ENCODE measurements at regions not wholly inside any gene's neighbourhood (a gene's known extent, or its start where the extent isn't known, plus 50 kb on each side); places are given as distances from the start of the nearest gene placed in this dataset.
"Not testable (repeated sequence)": the region's sequence is repeated elsewhere in the genome, so short reads cannot be mapped to it uniquely, and the experiment has no call there.

DNA sequence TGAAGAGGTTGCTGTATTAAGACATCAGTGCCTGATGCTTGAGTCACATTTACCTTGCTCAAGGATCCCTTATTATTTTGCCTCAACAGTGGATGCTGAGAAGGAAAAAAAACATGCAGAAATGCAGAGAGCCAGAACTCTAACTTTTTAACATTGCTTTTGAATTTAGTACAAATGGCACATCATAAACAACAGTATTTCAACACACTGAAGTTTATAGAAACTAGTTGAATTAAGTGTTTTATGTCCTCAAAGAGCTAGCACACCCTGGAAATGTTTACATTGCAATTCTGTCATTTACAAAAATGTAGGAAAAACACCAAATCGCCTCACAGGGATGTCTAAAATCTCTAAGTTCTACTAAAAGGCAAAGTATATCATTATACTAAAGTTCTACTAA, 69.5 kb upstream of the BLTP1 start:
- Histone ChIP-seq H3K79me2 (ENCODE audit: low read length) (no peaks in the 10 kb centered on the region), H3K4me3 (ENCODE audit: low read length) (no peak overlapping the region), H3K9ac (ENCODE audit: low read length) (no peak overlapping the region), H3K9me3 (ENCODE audit: insufficient read depth, low read length) (no peaks in the 10 kb centered on the region), H3K4me2 (ENCODE audit: low read length) (no peak overlapping the region), H3K27me3 (ENCODE audit: low read depth, low read length) (no peaks in the 10 kb centered on the region), H3K4me1 (ENCODE audit: low read length) (no peaks in the 10 kb centered on the region), H2AFZ (ENCODE audit: low read depth, low read length) (no peak overlapping the region), H4K20me1 (ENCODE audit: insufficient read depth, low read length) (no peaks in the 10 kb centered on the region), H3K36me3 (replicated peaks; ENCODE audit: low read depth, low read length) (no peaks in the 10 kb centered on the region), H3K27ac (ENCODE audit: low read length) (no peak overlapping the region)
- TF ChIP-seq EZH2phosphoT487 (IDR thresholded peaks at IDR 0.05; ENCODE audit: low read depth) = no peak
- TF ChIP-seq, protein P1, sequence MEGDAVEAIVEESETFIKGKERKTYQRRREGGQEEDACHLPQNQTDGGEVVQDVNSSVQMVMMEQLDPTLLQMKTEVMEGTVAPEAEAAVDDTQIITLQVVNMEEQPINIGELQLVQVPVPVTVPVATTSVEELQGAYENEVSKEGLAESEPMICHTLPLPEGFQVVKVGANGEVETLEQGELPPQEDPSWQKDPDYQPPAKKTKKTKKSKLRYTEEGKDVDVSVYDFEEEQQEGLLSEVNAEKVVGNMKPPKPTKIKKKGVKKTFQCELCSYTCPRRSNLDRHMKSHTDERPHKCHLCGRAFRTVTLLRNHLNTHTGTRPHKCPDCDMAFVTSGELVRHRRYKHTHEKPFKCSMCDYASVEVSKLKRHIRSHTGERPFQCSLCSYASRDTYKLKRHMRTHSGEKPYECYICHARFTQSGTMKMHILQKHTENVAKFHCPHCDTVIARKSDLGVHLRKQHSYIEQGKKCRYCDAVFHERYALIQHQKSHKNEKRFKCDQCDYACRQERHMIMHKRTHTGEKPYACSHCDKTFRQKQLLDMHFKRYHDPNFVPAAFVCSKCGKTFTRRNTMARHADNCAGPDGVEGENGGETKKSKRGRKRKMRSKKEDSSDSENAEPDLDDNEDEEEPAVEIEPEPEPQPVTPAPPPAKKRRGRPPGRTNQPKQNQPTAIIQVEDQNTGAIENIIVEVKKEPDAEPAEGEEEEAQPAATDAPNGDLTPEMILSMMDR (IDR thresholded peaks at IDR 0.05; ENCODE audit: low read depth, low read length) = no peak

DNA sequence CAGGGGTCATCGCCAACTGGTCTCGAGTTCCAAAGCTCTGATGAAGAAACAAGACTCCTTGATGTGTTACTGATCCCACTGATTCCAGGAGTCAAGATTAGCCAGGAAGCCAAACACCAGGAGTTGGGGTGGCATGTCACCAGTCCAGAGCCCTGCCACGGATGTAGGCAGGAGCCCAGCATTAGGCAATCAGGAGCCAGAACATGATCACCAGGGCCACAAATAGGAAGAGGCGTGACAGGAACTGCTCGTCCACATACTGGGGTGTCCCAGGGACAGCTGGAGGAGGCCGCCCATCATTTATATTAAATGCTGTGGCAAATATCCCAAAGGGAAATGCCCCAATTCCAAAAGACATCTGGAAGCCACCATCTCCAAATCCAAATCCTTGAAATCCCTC, 74.5 kb upstream of the BLTP1 start:
- not testable (repeated sequence) for H3K36me3 ChIP-seq (replicated peaks; ENCODE audit: low read depth, low read length); H3K27me3 ChIP-seq (ENCODE audit: low read depth, low read length); H4K20me1 ChIP-seq (ENCODE audit: insufficient read depth, low read length); H3K9me3 ChIP-seq (ENCODE audit: insufficient read depth, low read length); H3K4me3 ChIP-seq (ENCODE audit: low read length); H3K9ac ChIP-seq (ENCODE audit: low read length); H3K4me2 ChIP-seq (ENCODE audit: low read length); H3K4me1 ChIP-seq (ENCODE audit: low read length); H3K27ac ChIP-seq (ENCODE audit: low read length); H2AFZ ChIP-seq (ENCODE audit: low read depth, low read length); H3K79me2 ChIP-seq (ENCODE audit: low read length)

DNA sequence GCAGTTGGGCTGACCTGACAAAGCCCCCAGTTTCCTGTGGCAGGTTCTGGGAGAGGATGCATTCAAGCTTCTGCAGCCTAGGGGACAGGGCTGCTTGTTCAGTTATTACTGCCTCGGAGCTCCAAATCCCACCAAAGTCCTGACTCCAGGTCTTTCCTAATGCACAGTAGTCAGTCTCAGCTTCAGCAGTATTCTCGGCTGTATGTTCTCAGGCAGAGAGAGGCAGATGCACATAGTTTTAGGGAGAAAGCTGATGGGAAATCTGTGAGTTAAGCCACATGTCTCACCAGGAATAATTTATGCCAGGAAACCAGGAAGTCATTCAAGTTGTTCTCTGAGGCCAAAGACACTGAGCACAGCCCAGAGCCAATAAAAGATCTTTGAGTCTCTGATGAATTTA, 75.3 kb upstream of the BLTP1 start:
- H3K4me2 ChIP-seq (ENCODE audit: low read length); H2AFZ ChIP-seq (ENCODE audit: low read depth, low read length); H3K9me3 ChIP-seq (ENCODE audit: insufficient read depth, low read length); H3K27ac ChIP-seq (ENCODE audit: low read length); H3K27me3 ChIP-seq (ENCODE audit: low read depth, low read length); H3K9ac ChIP-seq (ENCODE audit: low read length); H3K79me2 ChIP-seq (ENCODE audit: low read length); H3K4me3 ChIP-seq (ENCODE audit: low read length); H3K36me3 ChIP-seq (replicated peaks; ENCODE audit: low read depth, low read length); H3K4me1 ChIP-seq (ENCODE audit: low read length); H4K20me1 ChIP-seq (ENCODE audit: insufficient read depth, low read length): not testable (repeated sequence)

DNA sequence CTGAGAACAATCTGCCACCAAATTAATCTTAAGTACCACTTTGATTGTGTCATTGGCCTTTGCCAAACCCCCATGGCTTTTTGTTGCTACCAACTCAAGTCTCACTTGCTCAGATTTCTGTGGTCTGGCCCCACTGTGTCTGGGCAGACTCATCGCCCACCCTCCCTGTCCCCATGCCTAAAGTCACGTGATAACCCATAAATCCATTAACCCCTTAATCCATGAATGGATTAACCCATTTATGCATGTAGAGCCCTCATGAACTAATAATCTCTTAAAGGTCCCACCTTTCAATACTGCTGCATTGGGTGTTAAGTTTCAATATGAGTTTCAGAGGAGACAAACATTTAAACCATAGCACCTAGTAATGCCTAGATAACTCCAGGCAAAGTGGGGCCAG, 78.5 kb upstream of the BLTP1 start:
- H3K27me3 ChIP-seq (ENCODE audit: low read depth, low read length) = no peaks in the 10 kb centered on the region
- no peak overlapping the region for H3K27ac ChIP-seq (ENCODE audit: low read length)
- TF ChIP-seq, protein P1 (IDR thresholded peaks at IDR 0.05; ENCODE audit: low read depth, low read length) = no peak
- TF ChIP-seq EZH2phosphoT487 (IDR thresholded peaks at IDR 0.05; ENCODE audit: low read depth) = no peak
- no peaks in the 10 kb centered on the region for H3K36me3 ChIP-seq (replicated peaks; ENCODE audit: low read depth, low read length)
- no peaks in the 10 kb centered on the region for H3K9me3 ChIP-seq (ENCODE audit: insufficient read depth, low read length)
- no peak overlapping the region for H3K4me3 ChIP-seq (ENCODE audit: low read length)
- H3K4me1 ChIP-seq (ENCODE audit: low read length) = no peaks in the 10 kb centered on the region
- no peaks in the 10 kb centered on the region for H4K20me1 ChIP-seq (ENCODE audit: insufficient read depth, low read length)
- H3K4me2 ChIP-seq (ENCODE audit: low read length) = no peak overlapping the region
- no peaks in the 10 kb centered on the region for H3K79me2 ChIP-seq (ENCODE audit: low read length)
- H3K9ac ChIP-seq (ENCODE audit: low read length) = no peak overlapping the region
- H2AFZ ChIP-seq (ENCODE audit: low read depth, low read length) = no peak overlapping the region

DNA sequence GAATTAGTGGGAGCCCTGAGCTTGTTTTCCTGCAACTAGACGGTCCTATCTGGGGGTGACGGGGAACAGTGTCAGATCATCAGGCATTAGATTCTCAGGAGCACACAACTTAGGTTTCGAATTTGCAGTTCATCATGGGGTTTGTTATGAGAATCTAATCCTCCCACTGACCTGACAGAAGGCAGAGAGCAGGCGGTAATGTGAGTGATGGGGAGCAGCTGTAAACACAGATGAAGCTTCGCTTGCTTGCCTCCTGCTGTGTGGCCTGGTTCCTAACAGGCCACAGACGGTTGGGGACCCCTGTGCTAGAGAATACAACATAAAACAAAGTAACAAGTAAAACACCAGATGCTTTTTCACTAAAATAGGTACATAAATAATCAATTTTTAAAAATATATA, 86.2 kb upstream of the BLTP1 start:
- Histone ChIP-seq H3K9ac (ENCODE audit: low read length) (no peak overlapping the region), H3K27ac (ENCODE audit: low read length) (no peak overlapping the region), H3K9me3 (ENCODE audit: insufficient read depth, low read length) (no peaks in the 10 kb centered on the region), H3K4me1 (ENCODE audit: low read length) (no peaks in the 10 kb centered on the region), H3K36me3 (replicated peaks; ENCODE audit: low read depth, low read length) (no peaks in the 10 kb centered on the region), H3K27me3 (ENCODE audit: low read depth, low read length) (no peaks in the 10 kb centered on the region), H3K4me3 (ENCODE audit: low read length) (no peak overlapping the region), H3K4me2 (ENCODE audit: low read length) (no peak overlapping the region), H3K79me2 (ENCODE audit: low read length) (no peaks in the 10 kb centered on the region), H4K20me1 (ENCODE audit: insufficient read depth, low read length) (no peaks in the 10 kb centered on the region), H2AFZ (ENCODE audit: low read depth, low read length) (no peak overlapping the region)
- TF ChIP-seq, protein P1 (IDR thresholded peaks at IDR 0.05; ENCODE audit: low read depth, low read length) = no peak
- TF ChIP-seq EZH2phosphoT487 (IDR thresholded peaks at IDR 0.05; ENCODE audit: low read depth) = no peak
